Stimulated activated CD8-positive, alpha-beta memory T cell treated with anti-CD3 and anti-CD28 coated beads, Interleukin-2, amount 100 ng/mL, for 48 hours (primary cell): ENCODE measurements at regions not wholly inside any gene's neighbourhood (a gene's known extent, or its start where the extent isn't known, plus 50 kb on each side); places are given as distances from the start of the nearest gene placed in this dataset.
"Not testable (repeated sequence)": the region's sequence is repeated elsewhere in the genome, so short reads cannot be mapped to it uniquely, and the experiment has no call there.

Source experiments
- DNase-seq, 2 donors: peaks; one replicate each; pipeline ENCODE4 v3.0.0-alpha.2; 2020; ENCODE audit warnings: low read depth in 2 of 2

DNA sequence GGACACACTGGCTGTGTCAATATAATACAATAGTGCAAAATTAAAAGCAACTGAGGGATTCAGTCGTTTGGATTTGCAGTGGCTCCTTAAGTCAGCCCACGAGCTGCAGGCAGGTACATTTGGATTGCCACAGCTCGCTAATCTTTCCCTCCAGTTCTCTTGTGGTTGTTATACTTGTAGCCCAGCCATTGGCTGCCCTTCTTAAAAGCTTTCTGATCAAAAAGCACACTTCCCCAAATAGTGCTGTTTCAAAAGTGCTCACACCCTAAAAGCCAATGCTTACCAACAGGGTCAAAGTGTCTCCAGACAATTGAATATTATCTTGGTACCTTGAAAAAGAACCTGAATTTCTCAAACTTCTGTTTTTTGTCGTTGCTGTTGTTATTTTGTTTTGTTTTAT lies 404.7 kb upstream of the FAM98A start:
- DNase-seq: no peak

DNA sequence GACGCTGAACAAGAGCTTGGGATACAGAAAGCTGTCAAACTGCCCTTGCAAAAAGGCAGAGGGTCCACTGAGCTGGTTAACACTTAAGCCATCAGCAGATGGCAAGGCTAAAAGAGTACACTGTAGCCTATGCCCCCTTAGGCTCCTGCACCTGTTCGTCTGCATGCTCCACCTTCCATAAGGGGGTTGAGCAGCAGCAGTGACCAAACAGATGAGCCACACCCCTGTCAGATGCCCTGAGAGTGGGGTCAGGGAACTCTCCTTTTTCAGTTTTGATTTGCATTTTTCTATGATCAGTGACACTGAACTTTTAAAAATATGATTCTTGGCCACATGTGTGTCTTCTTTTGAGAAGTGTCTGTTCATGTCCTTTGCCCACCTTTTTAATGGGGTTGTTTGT lies 402.5 kb upstream of the FAM98A start:
- no peak for DNase-seq

DNA sequence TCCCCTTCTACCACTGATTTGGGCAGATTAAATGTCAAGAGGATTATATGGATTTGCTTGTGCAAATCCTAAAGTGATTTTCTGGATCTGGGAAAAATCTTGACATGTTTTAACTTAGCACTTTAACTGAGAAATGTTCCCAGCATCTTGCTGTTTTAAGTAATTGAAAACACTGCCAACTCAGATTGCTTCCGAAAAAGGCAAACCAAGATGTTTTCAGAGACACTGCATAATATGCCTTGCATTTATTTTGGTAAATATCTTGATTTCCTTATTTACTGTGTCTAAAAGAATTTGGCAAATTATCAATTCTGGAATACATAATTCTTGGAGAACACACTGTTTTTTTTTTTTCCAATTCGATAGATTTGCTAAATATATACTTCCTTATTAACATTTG lies 385.0 kb upstream of the FAM98A start:
- no peak for DNase-seq

DNA sequence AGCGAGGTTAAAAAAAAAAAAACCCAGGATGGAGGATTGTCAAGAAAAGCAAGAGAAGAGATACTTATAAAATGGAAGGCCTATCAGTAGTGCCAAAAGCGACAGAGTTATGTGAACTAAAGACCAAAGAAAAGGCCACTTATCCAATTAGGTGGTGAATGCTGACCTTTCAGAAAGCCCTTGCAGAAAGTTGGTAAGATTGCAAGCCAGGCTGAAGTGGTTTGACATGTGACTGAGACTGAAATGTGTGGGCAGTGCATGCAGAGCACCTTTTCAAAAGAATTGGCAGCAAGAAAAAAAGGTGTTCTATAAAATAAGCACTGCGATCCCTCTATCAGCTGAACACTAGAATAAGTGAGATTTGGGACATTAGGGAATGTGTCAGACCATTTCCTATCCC lies 379.4 kb upstream of the FAM98A start:
- DNase-seq: no peak

DNA sequence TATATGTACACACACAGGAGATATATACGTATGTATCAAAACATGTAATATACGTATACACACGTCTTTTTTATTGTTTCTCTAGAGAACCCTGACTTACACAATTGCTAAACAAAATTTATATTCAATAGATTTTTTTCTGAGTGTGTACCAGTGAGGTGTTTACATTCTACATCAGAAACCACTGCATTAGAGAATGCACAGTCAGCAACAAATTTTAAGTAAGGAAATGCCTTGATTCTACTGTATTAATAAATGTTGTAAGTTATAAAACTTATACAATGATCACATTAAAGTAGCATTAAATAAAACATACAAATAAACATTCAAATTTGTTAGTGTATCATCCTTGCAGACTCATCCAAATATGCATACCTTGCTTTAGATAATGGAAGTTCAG lies 376.4 kb upstream of the FAM98A start:
- no peak for DNase-seq

DNA sequence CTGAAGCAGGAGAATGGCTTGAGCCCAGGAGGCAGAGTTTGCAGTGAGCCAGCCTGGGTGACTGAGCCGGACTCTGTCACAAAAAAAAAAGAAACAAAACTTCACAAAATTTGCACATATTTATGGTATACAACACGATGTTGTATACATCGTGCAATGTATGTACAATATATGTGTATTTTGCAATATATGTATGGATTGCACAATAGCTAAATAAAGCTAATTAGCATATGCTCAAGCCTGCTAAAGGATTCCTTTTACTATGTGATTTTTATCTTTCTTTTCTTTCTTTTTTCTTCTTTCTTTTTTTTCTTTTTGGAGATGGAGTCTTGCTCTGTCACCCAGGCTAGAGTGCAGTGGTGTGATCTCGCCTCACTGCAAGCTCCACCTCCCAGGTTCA lies 368.0 kb upstream of the FAM98A start:
- no peak for DNase-seq

DNA sequence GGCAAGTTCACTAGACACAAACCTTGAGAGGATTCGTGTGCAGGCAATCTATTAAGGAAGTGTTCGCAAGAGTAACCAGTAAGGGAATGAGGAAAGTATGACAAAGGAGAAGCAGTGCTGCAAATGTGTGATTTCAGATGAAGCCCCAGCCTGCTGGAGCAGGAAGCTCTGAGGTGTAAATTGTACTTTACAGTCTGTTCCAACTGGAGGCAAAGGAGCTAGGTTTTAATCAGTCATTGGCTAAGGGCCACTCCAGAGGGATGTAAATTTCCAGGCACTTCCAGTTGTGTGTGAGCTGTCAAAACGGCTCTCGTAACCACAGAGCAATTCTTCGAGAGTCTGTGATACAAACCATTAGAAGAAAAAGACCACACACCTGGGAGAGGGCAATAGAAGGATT lies 359.5 kb upstream of the FAM98A start:
- no peak for DNase-seq

DNA sequence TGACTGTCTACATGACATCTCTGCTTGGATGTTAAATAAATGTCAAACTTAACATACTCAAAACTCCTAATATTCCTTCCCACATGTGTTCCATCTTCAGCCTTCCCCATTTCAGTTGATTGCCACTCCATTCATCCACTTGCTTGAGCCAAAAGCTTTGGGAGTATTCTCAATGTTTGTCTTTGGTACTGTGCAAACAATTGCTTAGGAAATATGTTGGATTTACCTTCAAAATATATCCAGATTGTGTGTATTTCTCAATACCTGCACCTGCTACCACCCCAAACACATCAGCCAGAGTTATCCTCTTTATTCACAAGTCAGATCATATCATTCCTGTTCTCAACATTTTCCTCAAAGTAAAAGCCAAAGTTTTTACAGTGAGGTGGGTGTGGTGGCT lies 350.3 kb upstream of the FAM98A start:
- no peak for DNase-seq

DNA sequence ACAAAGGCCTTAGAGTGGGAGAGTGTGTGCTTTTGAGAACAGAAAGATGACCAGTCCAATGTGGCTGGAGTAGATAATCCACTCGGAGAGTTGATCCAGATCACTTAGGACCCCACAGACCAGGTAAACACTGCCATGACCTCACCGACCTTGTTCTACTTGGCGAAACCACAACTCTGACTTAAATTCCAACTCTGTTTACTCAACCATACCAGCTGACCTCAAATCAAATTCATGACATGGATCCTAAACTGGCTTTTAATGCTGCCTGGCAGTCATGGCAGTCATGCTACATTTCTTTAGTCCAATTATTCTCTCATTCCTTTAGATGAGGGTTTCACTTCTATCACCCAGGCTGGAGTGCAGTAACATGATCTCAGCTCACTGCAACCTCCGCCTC lies 347.1 kb upstream of the FAM98A start:
- no peak for DNase-seq

DNA sequence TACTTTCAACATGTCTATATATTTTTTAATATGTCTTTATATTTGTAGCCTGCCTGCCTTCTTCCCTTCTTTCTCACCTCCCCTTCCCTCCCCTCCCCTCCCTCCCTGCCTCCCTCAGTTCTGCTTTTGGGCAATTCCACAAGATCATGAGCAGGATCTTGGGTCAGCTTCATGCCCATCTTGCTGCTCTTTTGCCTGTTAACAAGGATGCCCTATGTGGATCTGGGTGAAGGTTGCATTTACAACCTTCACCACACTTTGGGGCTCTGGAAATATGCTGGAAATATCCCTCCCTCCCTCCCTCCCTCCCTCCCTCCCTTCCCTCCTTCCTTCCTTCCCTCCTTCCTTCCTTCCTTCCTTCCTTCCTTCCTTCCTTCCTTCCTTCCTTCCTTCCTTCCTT lies 334.1 kb upstream of the FAM98A start:
- no peak for DNase-seq

DNA sequence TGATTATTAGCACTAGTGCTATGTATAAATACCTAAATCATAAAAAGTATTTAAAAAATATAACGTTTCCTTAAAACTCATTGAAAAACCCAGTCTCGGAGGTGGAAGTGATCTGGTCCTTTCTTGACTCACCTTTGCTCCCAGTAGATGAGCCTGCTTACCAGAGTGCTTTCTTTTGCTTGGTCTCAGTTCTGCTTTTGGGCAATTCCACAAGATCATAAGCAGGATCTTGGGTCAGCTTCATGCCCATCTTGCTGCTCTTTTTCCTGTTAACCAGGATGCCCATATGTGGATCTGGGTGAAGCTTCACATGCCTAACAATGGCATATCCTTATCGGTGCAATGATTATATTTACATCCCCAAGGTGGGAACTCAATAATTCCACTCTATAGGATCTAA lies 332.1 kb upstream of the FAM98A start:
- no peak for DNase-seq

DNA sequence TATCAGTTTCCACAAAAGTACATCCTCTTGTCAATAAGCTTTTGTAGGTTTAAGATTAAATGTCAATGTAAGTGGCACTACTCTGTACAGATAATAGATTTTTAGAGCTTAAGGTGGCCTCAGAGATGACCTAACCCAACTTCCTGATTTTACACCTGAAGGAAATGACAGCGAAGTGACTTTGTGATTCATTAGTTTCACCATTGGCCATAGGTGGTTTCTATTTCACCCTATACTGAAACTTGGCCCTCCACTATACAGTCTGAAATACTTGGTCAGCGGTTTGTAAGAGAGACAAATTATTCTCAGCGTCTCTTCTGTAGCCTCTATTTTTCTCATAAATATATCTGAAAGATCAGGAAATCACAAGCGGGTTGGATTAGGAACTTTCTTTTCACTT lies 330.4 kb upstream of the FAM98A start:
- no peak for DNase-seq

DNA sequence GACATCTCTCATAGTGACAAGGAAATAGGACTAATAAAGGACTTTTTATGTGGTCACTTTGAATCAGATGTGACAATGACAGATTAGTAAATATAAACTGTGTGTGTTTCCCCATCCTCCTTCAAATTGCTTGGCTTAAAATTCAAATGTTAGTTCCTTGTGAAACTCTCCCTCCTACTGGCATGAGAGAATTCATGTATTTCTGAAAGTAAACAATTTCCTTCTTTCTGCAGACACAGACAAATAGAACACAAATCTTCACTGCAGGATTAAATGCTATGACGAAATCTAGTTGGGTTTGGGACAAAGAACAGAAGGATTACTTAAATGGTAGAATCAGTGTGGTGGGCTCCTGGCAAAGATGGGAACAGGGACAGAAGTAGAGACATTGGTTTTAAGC lies 328.7 kb upstream of the FAM98A start:
- no peak for DNase-seq

DNA sequence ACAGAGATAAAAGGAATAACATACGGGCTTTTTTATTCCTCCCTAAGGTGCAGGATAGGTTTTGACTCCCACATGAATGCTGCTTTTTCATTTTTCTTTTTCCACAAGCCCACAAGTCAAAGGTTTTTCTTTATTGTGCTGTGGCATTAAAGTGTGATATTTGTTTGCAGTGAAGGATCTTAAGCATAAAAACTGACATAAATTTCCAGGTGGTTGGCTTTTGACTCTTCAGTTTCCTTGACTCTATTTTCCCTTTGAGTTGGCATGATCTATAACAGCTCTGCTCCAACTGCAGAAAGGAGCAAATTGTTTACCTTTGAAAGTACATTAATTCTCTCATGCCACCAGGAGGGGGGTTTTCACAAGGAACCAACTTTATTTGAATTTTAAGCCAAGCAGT lies 326.2 kb upstream of the FAM98A start:
- no peak for DNase-seq

DNA sequence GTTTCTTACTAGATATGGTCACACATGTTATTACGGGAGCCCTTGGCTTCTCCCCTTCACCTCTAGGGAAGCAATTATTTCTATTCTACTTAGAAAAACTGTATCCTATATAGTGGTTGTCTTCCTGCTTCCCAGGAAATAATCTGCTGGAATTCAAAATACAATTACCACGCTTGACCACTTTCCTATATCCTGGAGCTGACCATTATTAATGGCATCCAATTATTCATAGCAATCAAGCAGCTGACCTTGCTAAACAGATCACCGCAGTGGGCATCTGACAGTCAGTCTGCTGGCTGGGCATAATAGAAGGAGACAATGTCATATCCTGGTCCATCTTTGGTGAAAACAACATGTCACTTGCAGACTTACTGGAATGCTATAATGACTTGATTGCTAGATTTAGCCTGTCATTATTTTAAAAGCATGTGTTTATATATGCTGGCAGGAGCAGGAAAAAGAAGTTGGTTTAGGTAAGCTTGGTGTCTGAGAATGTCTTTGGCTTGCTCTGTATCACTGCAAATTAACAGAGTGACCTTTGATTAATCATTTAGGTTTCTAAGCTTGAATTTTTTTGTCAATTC lies 325.6 kb upstream of the FAM98A start:
- no peak for DNase-seq

DNA sequence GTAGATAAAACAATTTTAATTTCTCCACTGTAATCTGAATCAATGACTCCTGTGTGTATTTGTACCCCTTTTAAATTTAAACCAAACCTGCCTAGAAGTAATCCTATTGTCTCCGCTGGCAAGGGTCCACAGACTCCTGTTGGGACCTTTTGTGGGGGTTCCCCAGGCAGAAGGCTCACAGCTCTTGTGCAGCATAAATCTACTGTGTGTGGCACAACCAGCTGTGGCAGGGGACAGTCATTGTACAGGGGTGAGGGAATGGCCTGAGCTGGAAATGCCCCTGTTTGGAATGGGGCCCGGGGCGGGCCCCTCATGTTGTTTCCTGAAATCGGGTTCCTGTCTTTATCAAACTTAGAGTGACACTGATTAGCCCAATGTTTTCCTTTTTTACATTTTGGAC lies 318.2 kb upstream of the FAM98A start:
- no peak for DNase-seq

DNA sequence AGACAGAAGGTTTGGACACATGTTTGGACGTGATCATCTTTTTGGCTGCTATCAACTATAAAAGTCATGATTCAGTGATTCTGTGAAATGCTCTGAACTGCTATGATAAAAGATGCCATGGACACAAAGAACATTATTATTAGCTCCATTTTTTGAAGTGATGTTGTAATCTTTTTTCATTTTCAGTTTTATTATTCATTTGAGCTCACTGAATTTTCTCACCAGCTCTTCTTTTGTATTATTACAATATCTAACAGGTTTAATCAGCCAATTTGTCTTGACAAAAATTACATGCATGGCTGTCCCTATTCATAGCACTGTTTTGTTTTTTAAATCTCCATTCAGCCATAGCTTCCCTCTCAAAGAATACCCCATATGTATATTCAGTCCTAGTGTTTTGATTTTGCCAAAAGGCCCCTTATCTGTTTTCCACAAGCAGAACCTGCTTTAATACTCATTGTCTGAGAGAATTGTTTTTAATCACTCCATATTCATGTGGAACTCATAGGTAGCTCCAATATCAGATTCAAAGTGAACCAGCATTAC lies 314.0 kb upstream of the FAM98A start:
- DNase-seq: no peak

DNA sequence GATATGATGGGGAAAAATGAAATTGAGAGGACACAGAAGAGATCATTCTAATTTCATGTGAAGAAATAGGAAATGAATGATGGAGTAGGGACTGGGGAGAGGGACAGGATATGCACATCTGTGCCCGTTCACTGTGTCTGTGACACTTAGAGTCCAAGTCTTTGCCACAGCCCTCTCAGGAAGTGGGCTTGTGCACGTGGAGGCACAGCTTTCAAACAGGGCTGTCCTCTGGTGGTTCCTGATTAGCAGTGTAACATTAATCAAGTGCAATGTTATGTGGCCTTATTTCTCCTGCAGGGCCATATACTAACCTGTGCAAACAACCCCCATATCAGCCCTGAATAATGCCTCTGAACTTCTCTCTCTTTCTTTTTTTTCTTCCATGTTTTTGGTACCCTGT lies 312.2 kb upstream of the FAM98A start:
- DNase-seq: no peak

DNA sequence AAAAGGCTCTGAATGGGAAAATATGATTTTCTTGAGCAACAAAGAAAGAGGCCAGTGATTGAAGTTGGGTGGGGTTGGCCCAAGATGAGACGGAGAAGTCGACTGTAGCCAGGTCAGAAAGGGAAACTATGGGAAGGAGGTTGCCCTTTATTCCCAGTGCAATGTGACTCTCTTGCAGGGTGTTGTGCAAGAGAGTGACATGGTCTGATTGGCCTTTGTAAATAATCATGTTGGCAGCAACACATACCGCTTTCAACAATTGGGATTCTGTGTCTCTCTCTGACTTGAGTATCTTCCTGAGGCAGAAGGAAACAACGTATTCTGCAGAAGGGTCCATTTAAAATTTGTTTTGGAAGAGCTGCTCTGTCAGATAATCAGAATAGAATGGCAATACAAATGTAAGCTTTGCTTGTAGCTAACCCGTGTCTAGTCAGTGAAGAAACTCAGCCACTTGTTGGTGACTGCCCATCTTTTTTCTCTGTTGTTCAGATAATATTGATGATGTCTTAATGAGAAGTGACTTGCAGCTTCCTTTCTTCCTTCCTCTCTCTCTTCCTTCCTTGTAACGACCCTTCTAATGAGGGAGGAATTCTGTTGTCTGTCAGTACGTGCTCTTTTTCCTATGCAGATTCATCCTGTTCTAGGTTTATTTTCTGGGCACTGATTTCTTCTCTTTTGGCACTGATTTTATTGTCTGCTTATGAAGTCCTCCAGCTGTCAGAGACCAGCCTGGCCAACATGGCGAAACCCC lies 311.0 kb upstream of the FAM98A start:
- no peak for DNase-seq

DNA sequence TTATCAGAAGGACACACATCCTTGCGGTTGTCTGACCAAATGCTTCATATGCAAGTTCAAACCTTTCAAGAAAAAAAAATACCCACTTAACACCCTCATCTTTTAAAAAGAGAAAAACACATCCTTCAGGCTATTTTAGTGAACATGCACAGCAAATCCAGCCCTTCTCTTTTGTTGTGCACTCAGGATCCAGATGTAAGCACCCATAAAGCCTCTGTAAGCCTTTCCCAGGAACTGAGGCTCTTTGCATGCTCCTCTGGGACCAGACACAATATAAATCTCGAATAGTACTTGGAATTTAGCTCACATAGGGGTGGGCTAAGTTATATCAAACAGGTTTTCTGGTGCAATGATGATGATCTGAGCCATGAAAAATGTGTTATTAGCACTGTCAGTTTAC lies 308.8 kb upstream of the FAM98A start:
- no peak for DNase-seq

DNA sequence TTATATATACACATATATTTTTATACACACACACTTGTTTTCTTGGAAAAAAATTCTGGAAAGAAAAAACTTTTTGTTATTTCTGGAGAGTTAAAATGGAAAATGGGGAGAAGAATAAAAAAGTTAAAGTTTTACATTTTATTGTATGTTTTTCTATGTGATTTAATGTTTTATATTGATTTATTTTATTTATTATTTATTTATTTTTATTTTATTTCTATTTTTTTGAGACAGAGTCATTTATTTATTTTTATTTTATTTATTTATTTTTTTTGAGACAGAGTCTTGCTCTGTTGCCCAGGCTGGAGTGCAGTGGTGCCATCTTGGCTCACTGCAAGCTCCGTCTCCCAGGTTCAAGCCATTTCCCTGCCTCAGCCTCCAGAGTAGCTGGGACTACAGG lies 307.0 kb upstream of the FAM98A start:
- not testable (repeated sequence) for DNase-seq

DNA sequence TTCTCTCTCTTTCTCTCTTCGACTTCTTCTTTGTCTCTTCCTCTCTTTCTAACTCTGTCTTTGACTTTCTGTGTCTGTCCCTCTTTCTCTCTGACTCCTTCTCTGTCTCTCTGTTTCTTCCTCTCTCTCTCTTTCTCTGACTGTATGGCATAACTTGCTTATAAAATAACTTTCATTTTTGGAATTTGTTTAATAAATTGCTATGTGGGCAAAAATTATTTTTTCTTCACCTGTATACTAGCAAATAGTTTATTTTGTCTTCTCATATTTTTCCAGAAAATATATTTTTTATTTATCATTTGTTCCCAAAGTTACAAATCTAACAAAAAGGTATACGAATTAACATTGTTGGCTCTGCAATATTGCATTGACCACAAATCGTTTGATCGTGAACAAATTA lies 305.7 kb upstream of the FAM98A start:
- no peak for DNase-seq

DNA sequence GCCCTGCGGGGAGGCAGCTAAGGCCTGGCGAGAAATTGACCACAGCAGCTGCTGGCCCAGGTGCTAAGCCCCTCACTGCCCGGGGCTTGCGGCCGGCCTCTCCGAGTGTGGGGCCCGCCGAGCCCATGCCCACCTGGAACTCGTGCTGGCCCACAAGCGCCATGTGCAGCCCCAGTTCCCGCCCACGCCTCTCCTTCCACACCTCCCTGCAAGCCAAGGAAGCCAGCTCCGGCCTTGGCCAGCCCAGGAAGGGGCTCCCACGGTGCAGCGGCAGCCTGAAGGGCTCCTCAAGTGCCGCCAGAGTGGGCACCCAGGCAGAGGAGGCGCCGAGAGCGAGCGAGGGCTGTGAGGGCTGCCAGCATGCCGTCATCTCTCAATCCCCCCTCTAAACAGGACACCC lies 304.6 kb upstream of the FAM98A start:
- DNase-seq: no peak

DNA sequence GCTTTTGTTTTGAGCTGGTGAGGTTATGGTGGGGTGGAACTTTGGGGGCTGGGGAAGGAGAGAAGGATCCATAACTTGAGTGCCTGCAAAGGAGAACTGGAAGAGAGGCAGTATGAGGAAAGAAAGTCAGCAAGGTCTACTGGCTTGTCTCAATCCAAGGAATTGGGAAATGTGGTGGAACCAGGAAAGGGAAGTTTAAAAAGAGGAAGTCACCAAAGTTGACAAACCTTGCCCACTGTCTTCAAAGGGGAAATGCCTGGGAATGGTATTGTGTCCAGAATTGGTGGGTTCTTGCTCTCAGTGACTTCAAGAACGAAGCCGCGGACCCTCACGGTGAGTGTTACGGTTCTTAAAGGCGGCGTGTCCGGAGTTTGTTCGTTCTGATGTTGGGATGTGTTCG lies 304.1 kb upstream of the FAM98A start:
- DNase-seq: no peak
